ENCODE measurements at regions not wholly inside any gene's neighbourhood (a gene's known extent, or its start where the extent isn't known, plus 50 kb on each side); places are given as distances from the start of the nearest gene placed in this dataset.

DNA sequence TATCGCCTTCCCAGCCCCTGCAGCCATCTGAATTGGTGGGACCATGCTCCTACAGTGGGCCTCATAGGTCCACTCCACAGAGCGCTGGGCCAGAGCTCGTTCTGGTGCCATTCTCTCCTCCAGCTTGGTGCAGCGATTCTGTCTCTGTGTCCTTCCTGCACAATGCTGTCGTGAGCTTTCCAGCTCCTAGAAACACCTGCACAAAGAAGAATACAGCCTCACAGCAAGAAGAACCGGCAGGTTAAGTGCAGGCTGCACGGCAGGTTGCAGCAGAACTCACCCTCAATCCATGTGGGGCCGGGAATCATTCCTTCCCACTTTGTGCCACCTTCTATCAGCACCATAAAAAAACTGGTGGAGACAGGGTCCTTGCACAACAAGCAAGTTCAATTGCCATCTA lies 101.2 kb upstream of the ENPP6 start:
- no peaks in the 10 kb centered on the region for H3K4me1 ChIP-seq (ENCODE audit: control insufficient read depth, insufficient read depth, low read length)

DNA sequence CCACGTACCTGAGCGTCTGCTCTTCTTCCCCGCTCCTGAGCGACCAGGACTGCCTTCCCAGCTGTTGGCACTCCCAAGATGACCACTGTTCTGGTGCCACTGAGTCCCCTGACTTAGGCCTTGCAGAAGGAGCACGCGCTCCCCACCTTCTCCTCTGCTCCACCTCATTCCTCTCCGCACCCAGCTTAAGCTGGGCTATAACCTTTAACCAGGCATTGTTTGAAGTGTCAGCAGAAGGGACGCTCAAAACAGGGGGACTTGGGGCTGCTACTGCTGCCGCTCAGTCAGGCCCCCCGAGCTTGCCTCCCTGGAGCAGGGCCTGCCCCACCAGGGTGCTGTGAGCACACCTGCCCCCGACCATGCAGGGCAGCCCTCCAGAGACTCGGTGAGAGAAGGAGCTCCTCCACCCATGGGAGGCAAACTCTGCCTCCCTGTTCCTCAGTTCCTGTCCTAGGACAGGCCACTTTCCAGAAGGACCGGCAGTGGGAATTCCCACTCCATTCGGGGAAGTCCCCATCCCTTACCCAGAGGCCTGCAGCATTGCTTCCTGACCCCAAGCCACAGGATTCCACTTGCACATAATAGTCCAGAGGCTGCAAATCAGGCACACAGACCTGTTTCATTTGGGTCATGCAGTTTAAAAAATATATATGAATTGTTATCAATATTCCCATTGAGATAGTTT lies 99.7 kb upstream of the ENPP6 start:
- DNase-seq (ENCODE audit: low read depth): no peak

More for the DNA sequence above, 101.2 kb upstream of the ENPP6 start:
- H3K9me3 ChIP-seq (ENCODE audit: control insufficient read depth, low read length): no peaks in the 10 kb centered on the region
- H3K4me3 ChIP-seq (ENCODE audit: low read length): no peak overlapping the region
- H3K9ac ChIP-seq (ENCODE audit: low read length): no peak overlapping the region
- DNase-seq (ENCODE audit: low read depth): no peak
- no peaks in the 10 kb centered on the region for H3K27me3 ChIP-seq (replicated peaks; ENCODE audit: control insufficient read depth, insufficient read depth, low read length)
- H3K36me3 ChIP-seq (ENCODE audit: control insufficient read depth, insufficient read depth, low read length, severe bottlenecking): no peaks in the 10 kb centered on the region

DNA sequence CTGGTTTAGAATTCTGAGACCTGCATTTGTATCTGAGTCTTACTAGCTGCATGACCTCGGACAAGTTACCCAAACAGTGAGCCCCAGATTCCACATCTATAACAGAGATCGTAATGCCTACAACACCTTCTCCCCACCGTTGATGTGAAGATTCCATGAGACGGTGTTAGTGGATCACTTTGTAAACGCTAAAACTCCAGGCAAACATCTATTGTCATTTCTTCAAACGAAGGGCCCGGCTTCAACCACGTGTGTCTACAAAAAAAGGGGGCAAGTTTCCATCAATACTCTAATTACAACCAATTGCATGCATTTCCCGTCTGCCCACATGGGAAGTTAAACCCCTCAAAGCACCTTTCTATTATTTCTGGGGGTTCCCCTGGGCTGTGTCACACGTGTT lies 99.1 kb upstream of the ENPP6 start:
- Histone ChIP-seq H3K4me1 (ENCODE audit: control insufficient read depth, insufficient read depth, low read length) (no peaks in the 10 kb centered on the region), H3K9me3 (ENCODE audit: control insufficient read depth, low read length) (no peaks in the 10 kb centered on the region), H3K4me3 (ENCODE audit: low read length) (no peak overlapping the region), H3K9ac (ENCODE audit: low read length) (no peak overlapping the region), H3K27me3 (replicated peaks; ENCODE audit: control insufficient read depth, insufficient read depth, low read length) (no peaks in the 10 kb centered on the region), H3K36me3 (ENCODE audit: control insufficient read depth, insufficient read depth, low read length, severe bottlenecking) (no peaks in the 10 kb centered on the region)
- DNase-seq (ENCODE audit: low read depth): no peak

More for the DNA sequence above, 99.7 kb upstream of the ENPP6 start:
- no peaks in the 10 kb centered on the region for H3K9me3 ChIP-seq (ENCODE audit: control insufficient read depth, low read length)
- no peak overlapping the region for H3K9ac ChIP-seq (ENCODE audit: low read length)
- H3K36me3 ChIP-seq (ENCODE audit: control insufficient read depth, insufficient read depth, low read length, severe bottlenecking): no peaks in the 10 kb centered on the region
- H3K27me3 ChIP-seq (replicated peaks; ENCODE audit: control insufficient read depth, insufficient read depth, low read length): no peaks in the 10 kb centered on the region
- H3K4me1 ChIP-seq (ENCODE audit: control insufficient read depth, insufficient read depth, low read length): no peaks in the 10 kb centered on the region
- no peak overlapping the region for H3K4me3 ChIP-seq (ENCODE audit: low read length)

DNA sequence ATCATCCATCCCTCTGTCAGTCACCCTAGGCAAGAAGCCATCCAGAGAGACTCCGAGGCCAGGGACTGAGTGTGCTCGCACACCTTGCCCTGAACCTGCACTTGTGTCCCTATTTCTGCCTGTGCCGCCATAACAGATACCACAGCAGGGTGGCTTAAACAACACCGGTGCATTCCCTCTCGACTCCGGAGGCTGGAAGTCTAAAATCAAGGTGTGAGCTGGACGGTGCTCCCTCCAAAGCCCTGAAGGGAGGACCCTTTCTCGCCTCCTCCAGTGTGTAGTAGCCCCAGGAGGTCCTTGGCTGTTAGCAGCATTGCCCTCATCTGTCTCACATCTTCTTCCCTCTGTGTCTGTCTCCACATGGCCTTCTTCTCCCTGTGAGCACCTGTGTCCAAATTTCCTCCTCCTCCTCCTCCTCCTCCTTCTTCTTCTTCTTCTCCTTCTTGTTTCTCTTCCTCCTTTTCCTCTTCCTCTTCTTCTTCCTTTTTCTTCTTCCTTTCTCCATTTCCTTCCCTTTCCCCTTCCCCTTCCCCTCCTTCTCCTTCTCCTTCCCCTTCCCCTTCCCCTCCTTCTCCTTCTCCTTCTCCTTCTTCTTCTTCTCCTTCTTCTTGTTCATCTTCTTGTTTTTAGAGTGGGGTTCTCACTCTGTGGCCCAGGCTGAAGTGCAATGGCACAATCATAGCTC lies 98.1 kb upstream of the ENPP6 start:
- DNase-seq (ENCODE audit: low read depth): no peak
- Histone ChIP-seq H3K4me1 (ENCODE audit: control insufficient read depth, insufficient read depth, low read length) (no peaks in the 10 kb centered on the region), H3K9ac (ENCODE audit: low read length) (no peak overlapping the region), H3K9me3 (ENCODE audit: control insufficient read depth, low read length) (no peaks in the 10 kb centered on the region), H3K27me3 (replicated peaks; ENCODE audit: control insufficient read depth, insufficient read depth, low read length) (no peaks in the 10 kb centered on the region), H3K4me3 (ENCODE audit: low read length) (no peak overlapping the region), H3K36me3 (ENCODE audit: control insufficient read depth, insufficient read depth, low read length, severe bottlenecking) (no peaks in the 10 kb centered on the region)

DNA sequence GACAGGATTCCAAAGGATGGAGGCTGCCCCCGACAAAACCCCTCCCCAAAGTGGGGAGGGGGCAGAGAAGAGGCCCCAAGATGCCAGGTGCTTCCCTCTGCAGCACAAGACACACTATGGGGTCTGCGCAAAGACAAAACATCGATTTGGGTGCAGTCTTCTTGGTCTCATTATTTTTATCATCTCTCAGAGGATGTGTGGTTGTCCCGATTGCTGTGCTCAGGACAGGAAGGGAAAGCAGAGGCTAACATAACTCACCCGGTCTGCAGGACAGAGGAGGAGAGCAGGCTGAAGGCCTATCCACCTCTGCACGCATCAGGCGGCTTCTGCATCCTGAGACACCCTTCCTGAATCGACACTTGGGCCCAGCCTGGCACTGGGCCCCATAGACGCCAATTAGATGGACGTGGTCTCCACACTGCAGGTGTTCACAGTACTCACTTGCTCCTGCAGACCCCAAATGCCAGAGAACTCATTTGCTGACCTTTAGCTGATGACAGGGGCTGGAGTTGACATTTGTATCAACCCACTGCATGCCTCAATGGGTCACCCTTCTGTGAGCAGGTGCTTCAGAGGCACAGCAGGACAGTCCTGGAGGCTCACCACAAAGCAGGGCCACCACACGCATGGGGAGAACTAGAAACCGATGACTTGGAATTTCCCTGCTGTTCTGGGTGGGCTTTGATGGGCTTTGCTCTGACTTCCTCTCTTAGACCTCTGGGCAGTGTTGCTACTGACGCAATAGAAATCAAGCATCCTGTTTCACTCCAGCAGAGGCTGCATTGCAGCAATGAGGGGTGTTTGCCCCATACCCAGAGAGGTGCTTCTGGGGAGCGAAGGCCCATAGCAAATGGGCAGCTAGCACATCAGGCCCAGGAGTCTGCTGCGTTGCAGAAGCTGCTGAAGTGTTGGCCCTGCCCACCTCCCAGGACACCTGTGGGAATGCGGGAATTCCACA lies 96.3 kb upstream of the ENPP6 start:
- Histone ChIP-seq H3K27me3 (replicated peaks; ENCODE audit: control insufficient read depth, insufficient read depth, low read length) (no peaks in the 10 kb centered on the region), H3K9me3 (ENCODE audit: control insufficient read depth, low read length) (no peaks in the 10 kb centered on the region), H3K4me1 (ENCODE audit: control insufficient read depth, insufficient read depth, low read length) (no peaks in the 10 kb centered on the region), H3K9ac (ENCODE audit: low read length) (no peak overlapping the region), H3K4me3 (ENCODE audit: low read length) (no peak overlapping the region), H3K36me3 (ENCODE audit: control insufficient read depth, insufficient read depth, low read length, severe bottlenecking) (no peaks in the 10 kb centered on the region)
- DNase-seq (ENCODE audit: low read depth): no peak

DNA sequence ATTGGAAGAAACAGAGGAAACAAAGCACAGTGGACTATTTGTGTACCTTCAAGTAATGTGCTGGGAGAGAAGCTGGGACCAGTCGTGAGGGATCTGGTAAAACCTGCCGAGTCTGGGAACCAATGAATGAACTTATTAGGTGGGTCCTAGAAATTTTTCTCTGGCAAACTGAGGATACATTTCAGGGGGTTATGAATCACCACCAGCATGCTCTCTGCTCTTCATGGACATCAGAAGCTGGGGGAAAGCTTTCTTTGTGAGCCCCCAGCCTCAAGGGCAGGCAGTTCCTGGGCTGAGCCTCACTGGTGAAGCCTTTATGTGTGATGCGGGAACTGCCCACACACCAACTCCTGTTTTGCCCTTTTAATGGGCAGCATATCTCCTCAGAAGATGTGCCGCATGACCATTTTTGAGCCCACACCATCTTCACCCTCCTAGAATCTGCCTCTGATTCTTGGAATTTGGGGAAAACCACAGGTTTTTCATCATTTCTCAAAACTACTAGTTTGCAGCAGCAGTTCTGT lies 95.4 kb upstream of the ENPP6 start:
- Histone ChIP-seq H3K36me3 (ENCODE audit: control insufficient read depth, insufficient read depth, low read length, severe bottlenecking) (no peaks in the 10 kb centered on the region), H3K9ac (ENCODE audit: low read length) (no peak overlapping the region), H3K4me3 (ENCODE audit: low read length) (no peak overlapping the region), H3K4me1 (ENCODE audit: control insufficient read depth, insufficient read depth, low read length) (no peaks in the 10 kb centered on the region), H3K27me3 (replicated peaks; ENCODE audit: control insufficient read depth, insufficient read depth, low read length) (no peaks in the 10 kb centered on the region), H3K9me3 (ENCODE audit: control insufficient read depth, low read length) (no peaks in the 10 kb centered on the region)
- DNase-seq (ENCODE audit: low read depth): no peak

DNA sequence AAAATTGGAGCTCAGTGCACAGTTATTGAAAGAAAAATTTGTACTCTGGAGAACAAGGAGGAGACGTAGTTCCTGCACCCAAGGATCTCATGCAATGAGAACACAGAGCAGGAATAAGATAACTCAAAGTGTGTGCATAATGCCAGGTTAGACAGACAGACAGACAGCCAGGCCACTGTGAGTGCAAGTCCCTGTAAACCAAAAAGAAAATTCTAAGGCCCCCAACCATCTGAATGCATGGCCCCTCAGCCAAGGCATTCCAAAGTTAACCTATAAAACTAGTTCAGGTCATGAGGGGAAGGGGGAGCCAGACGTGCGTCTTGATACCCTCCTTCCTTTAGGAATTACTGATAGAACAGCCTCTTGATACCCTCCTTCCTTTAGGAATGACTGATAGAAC lies 94.5 kb upstream of the ENPP6 start:
- Histone ChIP-seq H3K4me1 (ENCODE audit: control insufficient read depth, insufficient read depth, low read length) (no peaks in the 10 kb centered on the region), H3K9me3 (ENCODE audit: control insufficient read depth, low read length) (no peaks in the 10 kb centered on the region), H3K36me3 (ENCODE audit: control insufficient read depth, insufficient read depth, low read length, severe bottlenecking) (no peaks in the 10 kb centered on the region), H3K9ac (ENCODE audit: low read length) (no peak overlapping the region), H3K4me3 (ENCODE audit: low read length) (no peak overlapping the region), H3K27me3 (replicated peaks; ENCODE audit: control insufficient read depth, insufficient read depth, low read length) (no peaks in the 10 kb centered on the region)
- no peak for DNase-seq (ENCODE audit: low read depth)

DNA sequence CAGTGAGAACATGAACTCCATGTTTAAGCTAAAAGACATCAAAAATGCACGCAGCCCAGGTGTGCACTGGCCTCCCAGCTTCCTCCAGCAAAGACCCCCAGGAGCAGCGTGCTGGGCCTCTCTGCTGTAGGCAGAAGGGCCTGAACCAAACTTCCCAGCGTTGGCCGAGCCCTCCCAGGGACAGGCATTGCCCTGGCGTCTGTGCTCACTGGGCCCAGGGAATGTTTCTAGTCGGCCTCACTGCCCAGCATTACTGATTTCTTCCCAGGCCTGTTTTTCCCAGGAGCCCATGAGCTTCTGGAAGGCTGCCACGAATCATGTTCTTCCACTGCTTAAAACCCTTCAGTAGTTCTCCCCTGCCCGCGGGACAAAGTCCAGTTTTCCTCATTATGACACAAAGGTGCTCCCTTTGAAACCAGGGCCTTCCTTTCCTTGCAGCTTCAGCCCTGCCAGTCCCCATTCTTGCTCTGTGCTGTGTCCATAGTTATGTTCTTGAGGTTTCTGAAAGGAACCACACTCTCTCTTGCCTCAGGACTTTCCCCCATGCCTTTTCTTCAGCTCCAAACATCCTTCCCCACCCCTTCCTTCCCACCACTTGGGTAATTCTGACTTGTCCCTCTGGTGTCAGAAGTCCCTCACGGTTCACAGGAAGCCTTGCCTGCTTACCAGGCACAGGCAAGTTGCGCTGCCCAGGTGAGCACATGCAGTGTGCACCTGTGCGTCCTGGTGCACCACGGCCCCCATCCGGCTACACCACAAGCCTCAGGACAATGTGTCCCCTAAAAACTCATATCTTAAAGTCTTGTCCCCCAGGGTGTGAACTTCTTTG lies 93.4 kb upstream of the ENPP6 start:
- Histone ChIP-seq H3K36me3 (ENCODE audit: control insufficient read depth, insufficient read depth, low read length, severe bottlenecking) (no peaks in the 10 kb centered on the region), H3K9me3 (ENCODE audit: control insufficient read depth, low read length) (no peaks in the 10 kb centered on the region), H3K27me3 (replicated peaks; ENCODE audit: control insufficient read depth, insufficient read depth, low read length) (no peaks in the 10 kb centered on the region), H3K9ac (ENCODE audit: low read length) (peak overlapping the region; percentile 54), H3K4me3 (ENCODE audit: low read length) (no peak overlapping the region), H3K4me1 (ENCODE audit: control insufficient read depth, insufficient read depth, low read length) (no peaks in the 10 kb centered on the region)
- no peak for DNase-seq (ENCODE audit: low read depth)

DNA sequence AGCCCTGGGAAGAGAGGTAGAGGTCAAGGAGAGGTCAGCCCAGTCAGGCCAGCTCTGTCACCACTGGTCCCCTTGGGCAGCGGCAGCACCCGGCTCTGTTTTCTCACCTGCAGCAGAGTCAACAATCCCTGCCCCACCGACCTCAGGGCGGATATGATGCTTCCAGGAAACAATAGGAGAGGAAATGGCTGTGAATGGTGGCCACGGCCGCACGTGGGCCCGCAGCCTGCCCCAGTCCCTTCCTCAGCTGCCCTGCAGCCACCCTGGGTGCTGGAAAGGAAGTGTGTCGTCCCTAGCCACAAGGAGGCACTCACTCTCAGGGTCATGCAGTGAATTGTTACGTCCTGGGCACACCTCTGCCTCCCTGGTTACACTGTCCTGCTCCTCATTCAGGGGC lies 92.5 kb upstream of the ENPP6 start:
- DNase-seq (ENCODE audit: low read depth): no peak
- Histone ChIP-seq H3K4me1 (ENCODE audit: control insufficient read depth, insufficient read depth, low read length) (no peaks in the 10 kb centered on the region), H3K27me3 (replicated peaks; ENCODE audit: control insufficient read depth, insufficient read depth, low read length) (no peaks in the 10 kb centered on the region), H3K36me3 (ENCODE audit: control insufficient read depth, insufficient read depth, low read length, severe bottlenecking) (no peaks in the 10 kb centered on the region), H3K4me3 (ENCODE audit: low read length) (no peak overlapping the region), H3K9me3 (ENCODE audit: control insufficient read depth, low read length) (no peaks in the 10 kb centered on the region), H3K9ac (ENCODE audit: low read length) (no peak overlapping the region)

DNA sequence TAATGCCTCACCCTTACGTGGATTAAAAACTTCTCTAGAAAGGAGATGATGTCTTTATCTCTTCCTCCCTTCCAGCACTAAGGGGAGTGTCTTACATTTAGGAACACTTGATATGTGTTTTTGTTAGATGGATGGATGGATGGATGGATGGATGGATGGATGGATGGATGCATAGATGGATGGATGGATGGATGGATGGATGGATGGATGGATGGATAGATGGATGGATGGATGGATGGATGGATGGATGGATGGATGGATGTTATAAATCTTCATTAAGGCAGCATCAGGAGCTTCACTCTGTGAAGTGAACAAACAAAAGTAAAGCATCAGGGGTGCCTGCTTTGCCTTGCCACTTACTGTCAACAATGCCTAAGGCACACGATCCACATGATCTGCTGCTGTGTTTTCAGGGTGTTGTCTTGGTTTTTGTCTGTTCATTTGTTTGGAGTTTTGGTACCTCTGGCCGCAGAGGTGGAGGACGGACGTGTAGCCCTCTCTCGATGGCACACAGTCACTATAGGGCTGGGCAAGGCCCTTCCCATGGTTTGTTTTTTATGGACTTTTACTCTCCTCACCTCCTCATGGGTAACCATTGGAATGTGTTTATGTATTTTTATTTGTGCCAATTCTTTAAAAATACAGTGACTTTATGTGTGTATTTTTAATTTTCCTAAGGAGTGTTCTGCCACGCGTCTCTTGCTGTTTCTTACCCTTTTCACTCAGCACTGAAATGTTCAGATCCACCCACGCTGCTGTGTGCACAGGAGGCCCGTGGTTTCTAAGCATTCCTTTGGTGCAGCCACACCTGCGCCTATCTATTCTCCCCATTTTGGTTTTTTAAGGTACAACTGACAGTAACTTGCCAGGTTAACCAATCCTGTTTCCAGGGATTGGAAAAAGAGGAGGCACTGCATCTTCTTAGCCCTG lies 91.8 kb upstream of the ENPP6 start:
- Histone ChIP-seq H3K9ac (ENCODE audit: low read length) (no peak overlapping the region), H3K4me1 (ENCODE audit: control insufficient read depth, insufficient read depth, low read length) (no peaks in the 10 kb centered on the region), H3K9me3 (ENCODE audit: control insufficient read depth, low read length) (peaks cover 6% of the 10 kb centered on the region), H3K36me3 (ENCODE audit: control insufficient read depth, insufficient read depth, low read length, severe bottlenecking) (no peaks in the 10 kb centered on the region), H3K27me3 (replicated peaks; ENCODE audit: control insufficient read depth, insufficient read depth, low read length) (no peaks in the 10 kb centered on the region), H3K4me3 (ENCODE audit: low read length) (no peak overlapping the region)
- DNase-seq (ENCODE audit: low read depth): no peak

All from adipocyte (in vitro differentiated cells).